A549 (cell line): ENCODE measurements at regions not wholly inside any gene's neighbourhood (a gene's known extent, or its start where the extent isn't known, plus 50 kb on each side); places are given as distances from the start of the nearest gene placed in this dataset.

Experiments used
- ATAC-seq, 2 experiments: fragments of 200-7000 bp in 1 of 2; fragments of >200 bp in 1 of 2; cut with Nextera tagmentation in 1 of 2; cut with Tn5 transposase in 1 of 2; 3 replicates each; pipeline versions ENCODE4 v1.8.0 to v1.9.1; 2018 to 2020; ENCODE audit warnings: mild to moderate bottlenecking in 1 of 2, moderate library complexity in 1 of 2
- CTCF ChIA-PET: fragments of 300-600 bp; sonication (Branson Sonifier 250); formaldehyde crosslinking; extraction: SDS; loops from one replicate; lab custom pipeline; 2021; ENCODE audit warnings: antibody characterized with exemption, inconsistent platforms; lab: Yijun Ruan, JAX
- POLR2A ChIA-PET: fragments of 350-600 bp; formaldehyde crosslinking; extraction: SDS; loops from one replicate; lab custom pipeline; 2021; ENCODE audit warnings: antibody characterized with exemption, inconsistent platforms; lab: Yijun Ruan, JAX
- DNase-seq, 2 experiments: peaks; one replicate each; pipeline versions ENCODE4 v3.0.0 to v3.0.0-alpha.2; 2011 to 2016; ENCODE audit warnings: low read depth in 1 of 2, low spot score in 1 of 2
- FAIRE-seq: peaks from 2 replicates; lab custom pipeline; 2011; peaks lifted over from hg19 to GRCh38; lab: Jason Lieb, UNC
- H3K27ac ChIP-seq, 2 experiments: fragments of >200 bp; sonication (Bioruptor Twin); formaldehyde crosslinking; 3 replicates each; pipeline ENCODE4 v1.5.1; 2016 to 2017
- H3K4me1 ChIP-seq: fragments of >200 bp; sonication (Bioruptor Twin); formaldehyde crosslinking; 3 replicates; pipeline ENCODE4 v1.6.1; 2016
- H3K4me2 ChIP-seq: fragments of >200 bp; sonication (Bioruptor Twin); formaldehyde crosslinking; 3 replicates; pipeline ENCODE4 v1.6.1; 2016
- H3K4me3 ChIP-seq: fragments of >200 bp; sonication (Bioruptor Twin); formaldehyde crosslinking; 3 replicates; pipeline ENCODE4 v1.5.1; 2016
- H3K9me3 ChIP-seq: fragments of >200 bp; sonication (Bioruptor Twin); formaldehyde crosslinking; 3 replicates; pipeline ENCODE4 v1.6.1; 2016
- ATOH8 ChIP-seq: fragments of 250-450 bp; sonication (Bioruptor Pico); IDR thresholded peaks from 2 replicates; pipeline ENCODE4 v1.5.0; 2020; ENCODE audit warnings: low read depth, mild to moderate bottlenecking, moderate library complexity
- BHLHE40 ChIP-seq: IDR thresholded peaks from 2 replicates; pipeline ENCODE4 v1.6.1; 2012; ENCODE audit warnings: low read depth, low read length, inconsistent platforms
- CBX2 ChIP-seq: fragments of 200-600 bp; sonication (generic); IDR thresholded peaks from 2 replicates; pipeline ENCODE4 v1.6.1; 2016; ENCODE audit warnings: low read depth, mild to moderate bottlenecking, borderline replicate concordance
- CTCF ChIP-seq: fragments of >200 bp; sonication (Bioruptor Twin); formaldehyde crosslinking; IDR thresholded peaks from 3 replicates; pipeline ENCODE4 v1.5.1; 2016
- E2F6 ChIP-seq: IDR thresholded peaks from 2 replicates; pipeline ENCODE4 v1.6.1; 2012; ENCODE audit warnings: low read depth, borderline replicate concordance
- ELK1 ChIP-seq: fragments of 150-350 bp; IDR thresholded peaks from 2 replicates; pipeline ENCODE4 v1.6.1; 2014; ENCODE audit warnings: low read depth, mild to moderate bottlenecking, low read length
- FOXS1 ChIP-seq: fragments of 250-450 bp; sonication (Bioruptor Pico); IDR thresholded peaks from 2 replicates; pipeline ENCODE4 v1.5.0; 2020; ENCODE audit warnings: mild to moderate bottlenecking, moderate library complexity
- HMGXB4 ChIP-seq: fragments of 250-450 bp; sonication (Bioruptor Pico); IDR thresholded peaks from 2 replicates; pipeline ENCODE4 v1.5.0; 2021; ENCODE audit warnings: mild to moderate bottlenecking, moderate library complexity, borderline replicate concordance
- HOXB13 ChIP-seq: fragments of 250-450 bp; sonication (Bioruptor Pico); IDR thresholded peaks from 2 replicates; pipeline ENCODE4 v1.5.0; 2020; ENCODE audit warnings: low read depth, mild to moderate bottlenecking, moderate library complexity
- JUN ChIP-seq, 2 experiments: fragments of >200 bp; sonication (Bioruptor Twin); formaldehyde crosslinking; IDR thresholded peaks; 2 replicates in 1 of 2; 3 replicates in 1 of 2; pipeline ENCODE4 v1.6.1; 2016 to 2017
- KDM5A ChIP-seq: fragments of 200-600 bp; sonication (generic); IDR thresholded peaks from 2 replicates; pipeline ENCODE4 v1.6.1; 2016; ENCODE audit warnings: antibody characterized with exemption, mild to moderate bottlenecking
- MAFK ChIP-seq: fragments of 450-650 bp; IDR thresholded peaks from 2 replicates; pipeline ENCODE4 v1.6.1; 2014; ENCODE audit not compliant: partially characterized antibody
- MAZ ChIP-seq: fragments of 150-350 bp; IDR thresholded peaks from 2 replicates; pipeline ENCODE4 v1.6.1; 2014; ENCODE audit warnings: antibody characterized with exemption, low read depth, low read length, borderline replicate concordance
- PBX3 ChIP-seq: IDR thresholded peaks from 2 replicates; pipeline ENCODE4 v1.6.1; 2012
- PHF8 ChIP-seq: fragments of 200-600 bp; sonication (generic); IDR thresholded peaks from 2 replicates; pipeline ENCODE4 v1.6.1; 2016; ENCODE audit warnings: low read depth, mild to moderate bottlenecking, antibody characterized with exemption, moderate library complexity, borderline replicate concordance
- POLR2A ChIP-seq: IDR thresholded peaks from 2 replicates; pipeline ENCODE4 v1.6.1; 2012; ENCODE audit warnings: mild to moderate bottlenecking, low read length
- RCOR1 ChIP-seq: fragments of 150-350 bp; IDR thresholded peaks from 2 replicates; pipeline ENCODE4 v1.6.1; 2014; ENCODE audit warnings: antibody characterized with exemption, low read length, low read depth
- REST ChIP-seq: fragments of 200-600 bp; sonication (generic); IDR thresholded peaks from 2 replicates; pipeline ENCODE4 v1.6.1; 2016; ENCODE audit warnings: antibody characterized with exemption, mild to moderate bottlenecking, moderate library complexity
- RFX5 ChIP-seq: fragments of 450-650 bp; IDR thresholded peaks from 2 replicates; pipeline ENCODE4 v1.7.1; 2014; ENCODE audit warnings: antibody characterized with exemption, mild to moderate bottlenecking, moderate library complexity
- SMC3 ChIP-seq: fragments of >200 bp; sonication (Bioruptor Twin); formaldehyde crosslinking; IDR thresholded peaks from 3 replicates; pipeline ENCODE4 v1.6.1; 2018; ENCODE audit warnings: inconsistent platforms
- TP53 ChIP-seq: fragments of 250-450 bp; sonication (Bioruptor Pico); IDR thresholded peaks from 2 replicates; pipeline ENCODE4 v1.5.0; 2021; ENCODE audit warnings: mild to moderate bottlenecking, moderate library complexity
- ZFP36 ChIP-seq: fragments of 450-650 bp; IDR thresholded peaks from 2 replicates; pipeline ENCODE4 v1.6.1; 2014; ENCODE audit warnings: borderline replicate concordance; ENCODE audit not compliant: partially characterized antibody
- WGBS: methylation state at CpG from one replicate; pipeline ENCODE4 v1.1.6; 2017; ENCODE audit errors: missing lambda C conversion rate; 5-methylcytosine and 5-hydroxymethylcytosine counted together

GRCh38 chr7:14092331-14092730, 102.9 kb upstream of the ETV1 start:
- no peak for FAIRE-seq
- CTCF ChIA-PET = no interaction called here

GRCh38 chr7:14085901-14086300, 96.4 kb upstream of the ETV1 start:
- peaks cover 19% of the 10 kb centered on the region for H3K9me3 ChIP-seq
- FAIRE-seq = no peak
- 0% methylated on average over 1 of the region's 1 CpG for WGBS
- no peak overlapping the region for H3K4me3 ChIP-seq
- H3K4me2 ChIP-seq = no peak overlapping the region
- H3K27ac ChIP-seq = no peak overlapping the region
- POLR2A ChIA-PET = no interaction called here
- no peak for ATAC-seq
- no peaks in the 10 kb centered on the region for H3K4me1 ChIP-seq
- TF ChIP-seq PBX3 (no peak), FOXS1 (CRISPR knock-in tag) (peak; percentile 96)
- TF ChIP-seq, all 56 proteins: peak for 1
- DNase-seq = no peak
- CTCF ChIA-PET = no interaction called here

More at GRCh38 chr7:14092331-14092730, 102.9 kb upstream of the ETV1 start:
- TF ChIP-seq BHLHE40 = no peak
- no peak for TF ChIP-seq HOXB13 (CRISPR knock-in tag)
- no peak for TF ChIP-seq SMC3
- TF ChIP-seq ZFP36 = no peak
- no peak for TF ChIP-seq HMGXB4
- TF ChIP-seq TP53 (CRISPR knock-in tag) = no peak
- no peak for TF ChIP-seq JUN (IDR thresholded peaks at IDR 0.05)
- no peak for TF ChIP-seq KDM5A
- TF ChIP-seq CBX2 = no peak
- no peak for TF ChIP-seq MAFK
- no peak for TF ChIP-seq PHF8
- TF ChIP-seq E2F6 = no peak
- POLR2A ChIA-PET = no interaction called here
- no peak overlapping the region for H3K4me2 ChIP-seq
- 7% methylated on average over 1 of the region's 1 CpG for WGBS
- DNase-seq (no peak), ATAC-seq (no peak)
- no peak overlapping the region for H3K4me3 ChIP-seq
- H3K9me3 ChIP-seq = no peaks in the 10 kb centered on the region; the same call in 1 of the 3 replicates
- no peaks in the 10 kb centered on the region for H3K4me1 ChIP-seq
- no peak overlapping the region for H3K27ac ChIP-seq

- CTCF ChIA-PET = no interaction called here
- POLR2A ChIA-PET = no interaction called here
- 57% methylated on average over 2 of the region's 2 CpGs for WGBS
- TF ChIP-seq RFX5 (no peak), POLR2A (no peak), CTCF (no peak), RCOR1 (no peak), CBX2 (no peak), MAZ (no peak), PHF8 (no peak), REST (no peak), SMC3 (no peak), ATOH8 (CRISPR knock-in tag) (no peak), ELK1 (no peak)
Observed at GRCh38 chr7:14083761-14084160, 94.3 kb upstream of the ETV1 start.

More at GRCh38 chr7:14083761-14084160, 94.3 kb upstream of the ETV1 start:
- ATAC-seq = no peak
- Histone ChIP-seq H3K27ac (no peak overlapping the region), H3K9me3 (peaks cover 19% of the 10 kb centered on the region), H3K4me3 (no peak overlapping the region), H3K4me1 (no peaks in the 10 kb centered on the region), H3K4me2 (no peak overlapping the region)
- FAIRE-seq = no peak
- DNase-seq = no peak
